NOMO-1 treated with DMSO at 0.1 percent for 48 hours (cell line): ENCODE measurements at regions not wholly inside any gene's neighbourhood (a gene's known extent, or its start where the extent isn't known, plus 50 kb on each side); places are given as distances from the start of the nearest gene placed in this dataset.

Source experiments
- DNase-seq: peaks from one replicate; lab custom pipeline; 2025; ENCODE audit not compliant: unreplicated experiment; lab: John Stamatoyannopoulos, UW

- no peak for DNase-seq
These were observed 97.1 kb upstream of the NRXN3 start for GRCh38 chr14:78073028-78073427.

GRCh38 chr14:78074561-78074960, 95.6 kb upstream of the NRXN3 start:
- DNase-seq = no peak

- no peak for DNase-seq
These were observed 95.1 kb upstream of the NRXN3 start for GRCh38 chr14:78075033-78075432.

- DNase-seq = no peak
These were observed 94.5 kb upstream of the NRXN3 start for GRCh38 chr14:78075555-78076277.

- DNase-seq = no peak
These were observed 88.9 kb upstream of the NRXN3 start for GRCh38 chr14:78081245-78081644.

- DNase-seq = no peak
These were observed 86.3 kb upstream of the NRXN3 start for GRCh38 chr14:78083837-78084236.

GRCh38 chr14:78086342-78086741, 83.8 kb upstream of the NRXN3 start:
- no peak for DNase-seq

GRCh38 chr14:78088916-78089315, 81.3 kb upstream of the NRXN3 start:
- DNase-seq = no peak

- no peak for DNase-seq
These were observed 79.3 kb upstream of the NRXN3 start for GRCh38 chr14:78090864-78091263.

- DNase-seq = no peak
These were observed 78.8 kb upstream of the NRXN3 start for GRCh38 chr14:78091361-78091760.

GRCh38 chr14:78092040-78092439, 78.1 kb upstream of the NRXN3 start:
- DNase-seq = no peak

GRCh38 chr14:78103271-78103670, 66.9 kb upstream of the NRXN3 start:
- no peak for DNase-seq

GRCh38 chr14:78104160-78104559, 66.0 kb upstream of the NRXN3 start:
- DNase-seq = no peak

- DNase-seq = no peak
These were observed 65.5 kb upstream of the NRXN3 start for GRCh38 chr14:78104655-78105054.

- DNase-seq = no peak
These were observed 63.8 kb upstream of the NRXN3 start for GRCh38 chr14:78106381-78106780.

- no peak for DNase-seq
These were observed 63.0 kb upstream of the NRXN3 start for GRCh38 chr14:78107166-78107565.

- DNase-seq = no peak
These were observed 50.7 kb upstream of the NRXN3 start for GRCh38 chr14:78119440-78119839.
